ENCODE measurements at regions not wholly inside any gene's neighbourhood (a gene's known extent, or its start where the extent isn't known, plus 50 kb on each side); places are given as distances from the start of the nearest gene placed in this dataset.

DNA sequence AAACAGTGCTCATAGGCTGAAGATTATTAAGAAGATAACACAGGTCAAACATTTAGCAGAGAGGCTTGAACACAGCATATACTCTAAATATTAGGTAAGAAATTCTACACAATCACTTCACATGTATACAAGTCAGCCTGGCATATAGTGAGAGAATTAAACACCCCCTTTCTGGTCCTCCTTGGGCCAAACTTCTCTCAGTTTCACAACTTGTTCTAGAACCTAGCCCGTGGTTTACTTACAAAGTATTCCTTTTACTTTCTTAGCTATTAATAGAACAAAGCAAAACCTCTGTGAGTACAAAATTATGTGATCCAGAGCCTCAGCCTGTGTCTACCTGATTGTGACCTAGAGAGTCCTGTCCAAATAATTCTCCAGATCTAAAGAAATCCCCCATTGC is 562.8 kb downstream of the TNS1 start:
- H3K9me3 ChIP-seq (ENCODE audit: low read depth, low read length): no peaks in the 10 kb centered on the region

DNA sequence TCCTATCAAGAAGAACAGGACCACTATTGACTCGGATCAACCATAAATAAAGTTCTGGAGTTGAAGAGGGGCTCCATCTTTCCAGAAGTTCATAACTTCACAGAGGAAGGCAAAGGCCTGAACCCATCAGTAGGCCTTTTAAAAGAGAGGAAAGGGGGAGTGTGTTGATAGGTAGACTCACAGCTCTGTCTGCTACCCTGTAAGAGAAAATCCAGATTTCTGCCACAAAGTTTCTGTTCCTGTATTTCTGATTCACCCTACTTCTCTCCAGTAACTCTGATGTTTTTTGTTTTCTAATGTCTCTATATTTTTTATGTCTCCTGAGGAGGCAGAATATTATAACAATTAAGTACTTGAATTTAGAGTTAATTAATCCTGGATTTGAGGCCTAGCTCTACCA is 564.0 kb downstream of the TNS1 start:
- no peak overlapping the region for H3K4me3 ChIP-seq
- TF ChIP-seq POLR2AphosphoS5 (IDR thresholded peaks at IDR 0.05; ENCODE audit: borderline replicate concordance, low read depth, low read length) (no peak), FOXP2 (optimal IDR thresholded peaks at IDR 0.05; ENCODE audit: control extremely low read depth, extremely low read length, insufficient read depth) (no peak), EZH2 (IDR thresholded peaks at IDR 0.05) (no peak)
- H3K36me3 ChIP-seq (ENCODE audit: insufficient read depth, low read length): no peaks in the 10 kb centered on the region
- no peak overlapping the region for H3K9ac ChIP-seq (ENCODE audit: insufficient read length)
- no peak overlapping the region for H3K27ac ChIP-seq
- no peak for DNase-seq (ENCODE audit: low read depth, low spot score)
- H3K9me3 ChIP-seq (ENCODE audit: low read depth, low read length): no peaks in the 10 kb centered on the region

More for the DNA sequence above, 562.8 kb downstream of the TNS1 start:
- no peak for DNase-seq (ENCODE audit: low read depth, low spot score)
- Histone ChIP-seq H3K36me3 (ENCODE audit: insufficient read depth, low read length) (no peaks in the 10 kb centered on the region), H3K27ac (no peak overlapping the region), H3K9ac (ENCODE audit: insufficient read length) (no peak overlapping the region), H3K4me3 (no peak overlapping the region)
- no peak for TF ChIP-seq POLR2AphosphoS5 (IDR thresholded peaks at IDR 0.05; ENCODE audit: borderline replicate concordance, low read depth, low read length)
- no peak for TF ChIP-seq FOXP2 (optimal IDR thresholded peaks at IDR 0.05; ENCODE audit: control extremely low read depth, extremely low read length, insufficient read depth)

DNA sequence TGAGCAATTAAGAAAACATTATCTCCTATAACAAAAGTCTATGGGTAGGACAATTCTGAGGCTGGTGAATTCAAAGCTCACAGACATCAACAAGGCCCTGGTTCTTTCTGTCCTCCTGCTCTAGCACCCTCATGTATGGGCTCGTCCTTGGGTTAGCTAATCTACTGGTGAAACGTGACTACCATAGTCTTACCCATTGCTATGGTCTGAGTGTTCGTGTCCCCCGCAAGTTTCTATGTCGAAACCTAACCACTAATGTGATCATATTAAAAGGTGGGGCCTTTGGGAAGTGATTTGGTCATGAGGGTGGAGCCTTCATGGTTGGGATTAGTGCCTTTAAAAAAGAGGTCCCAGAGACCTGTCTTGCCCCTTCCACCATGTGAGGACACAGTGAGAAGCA is 564.7 kb downstream of the TNS1 start:
- Histone ChIP-seq H3K27ac (no peak overlapping the region), H3K36me3 (ENCODE audit: insufficient read depth, low read length) (no peaks in the 10 kb centered on the region), H3K9ac (ENCODE audit: insufficient read length) (no peak overlapping the region), H3K4me3 (no peak overlapping the region), H3K9me3 (ENCODE audit: low read depth, low read length) (no peaks in the 10 kb centered on the region)
- TF ChIP-seq EZH2 (IDR thresholded peaks at IDR 0.05): no peak
- no peak for TF ChIP-seq POLR2AphosphoS5 (IDR thresholded peaks at IDR 0.05; ENCODE audit: borderline replicate concordance, low read depth, low read length)
- TF ChIP-seq FOXP2 (optimal IDR thresholded peaks at IDR 0.05; ENCODE audit: control extremely low read depth, extremely low read length, insufficient read depth): no peak
- no peak for DNase-seq (ENCODE audit: low read depth, low spot score)

DNA sequence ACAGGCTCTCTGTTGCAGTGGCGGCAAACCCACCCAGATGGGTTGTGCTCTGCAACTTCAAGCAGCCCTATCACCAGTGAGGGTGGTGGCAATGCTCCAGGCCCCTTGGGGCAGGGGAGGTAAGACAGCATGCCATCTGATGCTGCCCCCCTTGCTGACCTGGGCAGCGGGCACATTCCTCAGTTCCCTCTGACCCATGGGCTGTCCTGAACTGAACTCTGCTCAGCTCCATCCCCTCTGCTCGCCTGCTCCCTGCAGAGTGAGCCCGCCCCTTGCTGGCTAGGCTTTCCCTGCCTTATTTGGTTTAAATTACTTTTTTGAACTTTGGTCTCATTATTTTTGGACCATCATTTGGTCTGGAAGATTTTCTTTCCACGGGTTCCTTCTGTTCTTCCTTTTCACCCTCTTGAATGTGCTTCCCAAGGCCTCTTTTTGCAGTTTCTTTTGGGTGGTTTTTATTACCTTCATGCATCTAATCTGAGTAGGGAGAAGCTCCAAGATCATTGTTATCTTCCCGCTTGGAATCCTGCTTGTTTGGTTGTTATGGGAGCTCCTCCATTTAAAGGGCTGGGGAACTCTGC is 565.4 kb downstream of the TNS1 start:
- H3K9me3 ChIP-seq (ENCODE audit: low read depth, low read length): no peaks in the 10 kb centered on the region
- no peaks in the 10 kb centered on the region for H3K36me3 ChIP-seq (ENCODE audit: insufficient read depth, low read length)
- no peak for TF ChIP-seq FOXP2 (optimal IDR thresholded peaks at IDR 0.05; ENCODE audit: control extremely low read depth, extremely low read length, insufficient read depth)
- no peak for TF ChIP-seq EZH2 (IDR thresholded peaks at IDR 0.05)
- TF ChIP-seq POLR2AphosphoS5 (IDR thresholded peaks at IDR 0.05; ENCODE audit: borderline replicate concordance, low read depth, low read length): no peak
- no peak overlapping the region for H3K4me3 ChIP-seq
- no peak overlapping the region for H3K9ac ChIP-seq (ENCODE audit: insufficient read length)
- DNase-seq (ENCODE audit: low read depth, low spot score): no peak
- no peak overlapping the region for H3K27ac ChIP-seq

DNA sequence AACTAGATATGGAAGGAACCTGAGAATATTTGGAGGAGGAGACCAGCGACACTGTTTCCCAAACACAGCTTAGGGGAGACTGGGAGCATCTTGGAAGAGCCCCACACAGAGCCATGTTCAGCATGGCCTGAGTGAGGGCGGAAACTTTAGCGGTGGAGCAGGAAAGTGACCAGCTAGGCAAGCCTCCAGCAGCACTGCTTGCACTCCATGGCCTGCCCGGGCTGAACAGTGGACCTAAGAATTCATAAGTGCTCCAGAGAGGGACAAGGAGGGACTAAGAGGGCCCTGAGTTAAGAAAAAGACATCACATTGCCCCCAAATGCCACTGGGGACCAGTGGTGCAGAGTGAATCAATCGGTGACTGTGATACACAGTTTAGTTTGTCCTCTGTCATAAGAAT is 566.4 kb downstream of the TNS1 start:
- no peak for TF ChIP-seq POLR2AphosphoS5 (IDR thresholded peaks at IDR 0.05; ENCODE audit: borderline replicate concordance, low read depth, low read length)
- no peak for TF ChIP-seq FOXP2 (optimal IDR thresholded peaks at IDR 0.05; ENCODE audit: control extremely low read depth, extremely low read length, insufficient read depth)
- TF ChIP-seq EZH2 (IDR thresholded peaks at IDR 0.05): no peak
- Histone ChIP-seq H3K27ac (no peak overlapping the region), H3K9me3 (ENCODE audit: low read depth, low read length) (no peaks in the 10 kb centered on the region), H3K9ac (ENCODE audit: insufficient read length) (no peak overlapping the region), H3K4me3 (no peak overlapping the region), H3K36me3 (ENCODE audit: insufficient read depth, low read length) (no peaks in the 10 kb centered on the region)
- DNase-seq (ENCODE audit: low read depth, low spot score): no peak

DNA sequence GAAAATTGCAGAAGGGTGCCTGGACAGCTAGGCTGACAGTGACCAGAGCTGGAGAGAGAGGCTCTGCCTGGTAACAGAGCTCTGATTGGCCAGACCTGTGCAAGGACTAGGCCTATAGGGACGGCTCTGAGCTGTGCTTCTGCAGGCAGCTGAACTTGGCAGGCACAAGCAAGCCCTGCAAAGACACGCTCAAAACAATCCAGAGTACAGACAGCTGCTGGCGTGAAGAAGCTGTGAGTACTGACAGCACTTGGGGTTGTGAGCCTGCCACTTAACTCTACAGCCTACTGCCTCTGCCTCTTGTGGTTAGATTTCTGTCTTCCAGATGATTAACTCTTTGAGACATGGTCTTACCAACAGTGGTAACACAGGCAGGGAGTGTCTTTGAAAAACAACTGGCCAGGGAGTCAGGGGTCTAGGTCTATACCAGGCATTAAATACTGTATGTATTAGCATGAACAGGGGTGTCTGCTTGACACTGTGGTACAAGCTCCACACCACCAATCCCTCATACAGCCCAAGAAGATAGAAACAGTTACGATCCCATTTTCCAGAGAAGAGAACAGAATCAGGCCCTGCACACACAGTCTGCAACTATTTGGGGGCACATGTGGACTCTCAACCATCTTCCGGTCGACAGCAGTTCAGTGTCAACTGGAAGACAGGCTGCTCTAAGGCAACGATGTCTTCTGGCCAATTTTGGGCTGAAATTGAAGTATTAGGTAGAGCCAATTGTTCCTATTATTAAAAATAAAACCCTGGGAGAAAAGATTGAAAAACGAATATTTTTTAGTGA is 568.4 kb downstream of the TNS1 start:
- peak overlapping the region; percentile 54 for H3K4me3 ChIP-seq
- H3K36me3 ChIP-seq (ENCODE audit: insufficient read depth, low read length): no peaks in the 10 kb centered on the region
- peak; percentile 48 for DNase-seq (ENCODE audit: low read depth, low spot score)
- H3K9me3 ChIP-seq (ENCODE audit: low read depth, low read length): no peaks in the 10 kb centered on the region
- TF ChIP-seq FOXP2 (optimal IDR thresholded peaks at IDR 0.05; ENCODE audit: control extremely low read depth, extremely low read length, insufficient read depth): no peak
- TF ChIP-seq POLR2AphosphoS5 (IDR thresholded peaks at IDR 0.05; ENCODE audit: borderline replicate concordance, low read depth, low read length): peak; percentile 37; the same call in 1 of the 2 replicates
- H3K27ac ChIP-seq: peak overlapping the region; percentile 58; the same call in 1 of the 2 replicates
- peak overlapping the region; percentile 23 for H3K9ac ChIP-seq (ENCODE audit: insufficient read length)

DNA sequence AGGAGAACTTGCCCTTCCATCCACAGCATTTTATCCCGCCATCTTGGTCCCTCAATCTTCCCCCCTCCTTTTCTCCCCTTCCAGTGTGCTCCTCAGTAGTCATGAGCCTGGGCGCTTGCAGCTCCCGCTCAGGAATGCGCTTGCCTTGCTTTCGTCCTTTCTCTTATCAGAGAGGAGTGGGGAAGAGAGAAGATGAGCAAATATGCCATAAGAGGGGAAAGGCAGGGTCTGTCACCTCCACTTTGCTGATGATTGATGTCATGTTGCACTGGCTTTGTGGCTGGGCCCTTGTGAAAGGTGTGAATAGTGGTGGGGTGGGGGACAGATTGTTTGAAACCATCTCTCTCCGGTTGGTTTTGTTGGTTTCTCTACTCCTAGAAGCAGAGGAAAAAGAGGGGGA is 569.3 kb downstream of the TNS1 start:
- TF ChIP-seq EZH2 (IDR thresholded peaks at IDR 0.05) (no peak), FOXP2 (optimal IDR thresholded peaks at IDR 0.05; ENCODE audit: control extremely low read depth, extremely low read length, insufficient read depth) (no peak), POLR2AphosphoS5 (IDR thresholded peaks at IDR 0.05; ENCODE audit: borderline replicate concordance, low read depth, low read length) (no peak)
- DNase-seq (ENCODE audit: low read depth, low spot score): no peak
- H3K9ac ChIP-seq (ENCODE audit: insufficient read length): no peak overlapping the region

DNA sequence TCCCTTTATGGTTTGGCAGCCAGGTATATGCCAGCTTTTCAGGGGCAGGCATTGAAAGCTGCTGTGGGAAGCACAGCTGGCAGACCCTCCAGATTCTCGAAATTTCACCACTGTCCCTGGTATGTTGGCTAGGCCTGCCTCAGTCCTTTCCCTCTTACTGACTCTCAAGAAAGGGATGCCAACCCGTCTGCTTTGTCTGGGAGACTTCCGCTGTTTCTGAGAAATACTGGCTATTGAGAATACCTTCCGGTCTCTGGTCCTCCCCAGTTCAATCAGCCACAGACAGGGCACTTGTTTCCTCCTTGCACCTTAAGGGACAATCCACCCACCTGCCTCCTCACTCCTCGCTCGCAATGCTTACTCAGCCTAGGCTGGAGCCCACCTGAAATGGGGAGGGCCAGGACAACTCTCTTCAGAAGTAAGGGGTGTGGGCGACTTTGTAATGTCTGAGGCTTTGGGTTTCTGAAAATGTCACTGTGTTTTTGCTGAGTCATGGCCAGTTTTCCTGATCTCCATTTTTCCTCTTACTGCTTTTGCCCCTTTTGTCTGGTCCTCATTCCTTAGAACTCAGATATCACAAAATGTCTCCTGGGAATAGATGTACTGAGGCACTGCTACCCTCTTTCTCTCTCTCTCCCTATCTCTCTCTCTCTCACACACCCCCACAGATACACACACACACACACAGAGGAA is 571.1 kb downstream of the TNS1 start:
- H3K9me3 ChIP-seq (ENCODE audit: low read depth, low read length): no peaks in the 10 kb centered on the region
- TF ChIP-seq EZH2 (IDR thresholded peaks at IDR 0.05) (no peak), FOXP2 (optimal IDR thresholded peaks at IDR 0.05; ENCODE audit: control extremely low read depth, extremely low read length, insufficient read depth) (no peak), POLR2AphosphoS5 (IDR thresholded peaks at IDR 0.05; ENCODE audit: borderline replicate concordance, low read depth, low read length) (no peak)
- H3K27ac ChIP-seq: peak overlapping the region; percentile 52; the same call in 1 of the 2 replicates
- no peaks in the 10 kb centered on the region for H3K36me3 ChIP-seq (ENCODE audit: insufficient read depth, low read length)
- no peak overlapping the region for H3K4me3 ChIP-seq
- no peak for DNase-seq (ENCODE audit: low read depth, low spot score)
- H3K9ac ChIP-seq (ENCODE audit: insufficient read length): no peak overlapping the region

More for the DNA sequence above, 569.3 kb downstream of the TNS1 start:
- Histone ChIP-seq H3K9me3 (ENCODE audit: low read depth, low read length) (no peaks in the 10 kb centered on the region), H3K4me3 (no peak overlapping the region), H3K27ac (peak overlapping the region; percentile 58; the same call in 1 of the 2 replicates), H3K36me3 (ENCODE audit: insufficient read depth, low read length) (no peaks in the 10 kb centered on the region)

All from SK-N-MC (cell line).